RPMI8226 (cell line): ENCODE measurements at regions not wholly inside any gene's neighbourhood (a gene's known extent, or its start where the extent isn't known, plus 50 kb on each side); places are given as distances from the start of the nearest gene placed in this dataset.
"Not testable (repeated sequence)": the region's sequence is repeated elsewhere in the genome, so short reads cannot be mapped to it uniquely, and the experiment has no call there.

Experiments used
- DNase-seq: peaks from one replicate; pipeline ENCODE4 v3.0.0-alpha.2; 2015

DNA sequence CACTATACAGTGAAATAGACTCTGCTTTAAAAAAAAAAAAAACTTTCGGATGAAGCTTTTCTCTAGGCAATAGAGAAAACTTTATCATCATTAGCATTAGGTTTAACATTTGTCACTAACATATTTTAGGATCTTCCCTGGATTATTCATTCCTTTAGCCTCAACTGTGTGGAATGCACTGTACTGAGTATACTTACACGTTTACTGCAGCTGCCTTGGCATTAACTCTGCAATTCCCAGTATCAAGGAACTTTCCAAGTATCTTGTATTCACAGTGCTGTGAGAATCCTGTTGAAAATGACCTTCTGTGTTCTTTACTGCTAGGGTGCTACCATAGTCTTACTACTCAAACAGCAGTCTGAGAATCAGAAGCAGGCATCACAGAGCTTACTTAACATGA is 328.2 kb upstream of the COL3A1 start:
- no peak for DNase-seq

GRCh38 chr2:188647430-188648070 is 326.6 kb upstream of the COL3A1 start:
- no peak for DNase-seq

GRCh38 chr2:188659656-188660406 is 314.3 kb upstream of the COL3A1 start:
- no peak for DNase-seq

DNA sequence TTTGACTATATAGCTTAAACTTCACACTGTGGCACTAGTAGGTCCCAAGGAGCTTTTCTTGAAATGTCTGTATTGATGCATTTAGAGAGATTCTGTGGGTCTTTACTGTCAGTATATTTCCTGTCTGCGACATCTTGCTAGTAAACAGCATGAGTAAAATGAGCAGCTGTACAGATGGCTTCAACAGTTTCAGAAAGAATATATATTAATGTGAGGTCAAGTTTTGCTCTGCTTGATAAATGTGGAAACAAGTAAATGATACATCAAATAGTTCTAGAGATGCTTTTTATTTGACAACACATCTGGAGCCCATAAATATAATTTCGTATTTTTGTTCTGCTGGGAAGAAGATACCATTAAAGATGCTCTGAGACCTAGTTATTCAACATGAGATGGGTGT is 310.9 kb upstream of the COL3A1 start:
- DNase-seq: no peak

DNA sequence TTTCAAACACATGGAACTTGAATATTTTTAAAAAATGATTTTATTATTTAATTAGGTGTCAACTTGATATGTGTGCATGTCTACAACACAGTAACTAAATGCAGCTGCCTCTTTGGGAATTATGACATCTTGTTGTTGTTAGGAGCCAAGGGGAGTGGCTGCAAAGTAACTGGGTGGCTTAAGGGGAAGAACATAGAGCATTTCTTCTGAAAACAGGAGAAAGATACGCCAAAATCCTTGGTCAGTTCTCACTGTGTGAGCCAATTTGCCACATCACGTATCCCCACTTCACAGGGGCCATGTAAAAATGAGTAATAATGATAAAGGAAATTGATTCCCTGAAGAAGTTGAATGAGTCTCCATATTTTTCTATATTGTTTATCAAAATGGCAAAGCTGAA is 309.8 kb upstream of the COL3A1 start:
- DNase-seq: no peak

- DNase-seq: no peak
Measured at GRCh38 chr2:188664951-188665595, 309.1 kb upstream of the COL3A1 start.

GRCh38 chr2:188665727-188666304 is 308.4 kb upstream of the COL3A1 start:
- DNase-seq: no peak

DNA sequence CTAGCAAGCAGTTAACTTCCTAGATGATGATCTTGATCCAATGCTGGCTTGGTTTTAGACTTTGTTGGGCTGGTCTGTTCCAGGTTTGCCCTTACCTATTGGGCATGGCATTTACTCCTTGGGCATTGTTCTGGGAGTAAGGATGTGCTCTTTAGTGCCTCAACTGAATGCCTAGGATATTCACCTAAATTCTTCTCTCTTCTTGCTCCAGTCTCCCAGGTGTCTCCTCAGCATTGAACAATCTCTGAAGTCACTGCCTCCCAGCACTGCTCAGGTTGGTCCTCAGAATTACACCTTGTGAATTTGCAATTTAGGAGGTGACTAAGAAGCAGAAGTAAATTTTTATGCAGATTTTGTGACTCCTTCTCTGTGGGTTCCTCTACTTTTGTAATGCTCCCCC is 307.7 kb upstream of the COL3A1 start:
- no peak for DNase-seq

- no peak for DNase-seq
Measured at GRCh38 chr2:188668017-188668680, 306.0 kb upstream of the COL3A1 start.

GRCh38 chr2:188675391-188676009 is 298.7 kb upstream of the COL3A1 start:
- DNase-seq: no peak

DNA sequence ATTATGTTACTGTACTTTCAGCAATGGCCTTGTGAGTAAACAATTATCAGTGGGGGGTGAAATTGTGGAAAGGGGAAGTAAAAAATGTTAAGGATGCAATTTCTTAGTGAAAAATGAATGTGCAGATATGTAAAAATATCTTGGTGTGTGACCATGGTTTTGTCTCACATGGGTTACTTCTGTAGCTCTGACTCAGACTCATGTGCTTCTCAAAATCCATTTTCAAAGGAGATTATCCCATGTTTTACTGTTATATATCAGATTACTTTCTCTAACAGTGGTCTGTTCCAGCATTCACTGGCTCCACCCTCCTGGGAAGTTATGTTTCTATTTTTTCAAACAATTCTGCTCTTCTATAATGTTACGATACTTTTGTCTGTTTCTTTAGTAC is 298.2 kb upstream of the COL3A1 start:
- DNase-seq: no peak

DNA sequence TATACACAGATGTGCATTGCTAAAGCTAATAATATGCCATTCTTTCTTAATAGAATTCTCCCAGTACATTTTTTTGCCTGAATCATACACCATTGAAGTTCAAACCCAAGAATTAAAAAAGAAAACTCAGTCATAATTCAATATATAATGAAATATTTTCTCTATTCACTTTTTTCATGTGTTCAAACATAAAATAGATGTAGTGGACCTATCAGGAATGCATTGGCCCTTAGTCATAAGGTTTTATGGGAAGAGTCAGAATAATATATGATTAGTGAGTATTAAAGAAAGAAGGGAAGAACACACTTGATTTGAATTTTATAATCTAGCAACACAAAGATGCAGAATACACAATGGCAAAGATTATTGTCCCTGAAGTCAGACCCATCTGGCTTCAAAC is 297.0 kb upstream of the COL3A1 start:
- DNase-seq: no peak

DNA sequence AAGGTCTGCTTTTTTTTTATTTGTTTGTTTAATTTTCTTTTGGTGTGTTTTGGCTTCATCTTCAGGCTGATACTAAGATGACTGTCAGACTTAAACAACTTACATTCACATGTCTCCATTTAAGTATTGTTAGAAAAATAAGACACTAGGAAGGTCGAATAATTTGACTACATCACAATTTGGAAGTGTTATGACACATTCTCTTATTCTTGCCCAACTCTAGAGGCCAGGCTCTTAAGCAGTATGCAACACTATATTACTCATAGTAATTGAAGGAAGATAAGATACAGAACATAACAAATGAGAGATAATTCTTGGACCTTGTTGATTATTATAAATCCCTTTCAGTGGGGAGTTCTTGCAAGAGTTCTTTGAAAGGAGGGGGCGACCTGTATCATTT is 295.3 kb upstream of the COL3A1 start:
- DNase-seq: no peak

- no peak for DNase-seq
Measured at GRCh38 chr2:188682838-188683237, 291.3 kb upstream of the COL3A1 start.

DNA sequence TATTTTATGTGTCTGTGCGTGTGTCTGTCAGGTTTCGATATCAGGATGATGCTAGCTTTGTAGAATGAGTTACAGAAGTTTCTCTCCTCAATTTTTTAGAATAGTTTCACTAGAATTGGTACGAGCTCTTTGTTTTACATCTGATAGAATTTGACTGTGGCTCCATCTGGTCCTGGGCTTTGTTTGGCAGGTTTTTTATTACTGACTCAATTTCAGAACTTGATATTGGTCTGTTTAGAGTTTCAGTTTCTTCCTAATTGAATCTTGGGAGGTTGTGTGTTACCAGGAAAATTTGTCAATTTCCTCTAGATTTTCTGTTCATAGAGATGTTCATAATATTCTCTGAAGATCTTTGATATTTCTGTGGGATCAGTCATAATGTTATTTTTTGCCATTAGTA is 289.4 kb upstream of the COL3A1 start:
- DNase-seq: no peak

GRCh38 chr2:188693111-188693510 is 281.1 kb upstream of the COL3A1 start:
- DNase-seq: no peak

- DNase-seq: no peak
Measured at GRCh38 chr2:188693771-188694170, 280.4 kb upstream of the COL3A1 start.

DNA sequence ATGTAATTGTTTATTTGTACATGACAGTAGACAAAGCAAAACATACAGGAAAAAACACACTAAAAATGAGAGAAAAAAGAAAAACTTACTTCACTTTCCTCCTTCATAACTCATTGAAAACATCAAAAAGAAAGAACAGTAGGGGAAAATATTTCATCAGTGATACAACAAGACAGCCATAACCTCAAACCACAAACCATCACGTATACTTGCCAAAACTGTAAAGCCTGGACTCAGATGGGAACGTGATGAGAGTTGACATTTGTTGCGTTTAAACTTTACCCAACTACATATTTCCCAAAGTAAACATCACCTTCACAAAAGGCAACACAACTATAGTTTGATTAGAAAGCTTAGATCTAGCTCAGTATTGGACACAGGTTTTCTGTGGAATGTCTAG is 278.2 kb upstream of the COL3A1 start:
- no peak for DNase-seq

GRCh38 chr2:188698151-188698550 is 276.0 kb upstream of the COL3A1 start:
- DNase-seq: not testable (repeated sequence)

DNA sequence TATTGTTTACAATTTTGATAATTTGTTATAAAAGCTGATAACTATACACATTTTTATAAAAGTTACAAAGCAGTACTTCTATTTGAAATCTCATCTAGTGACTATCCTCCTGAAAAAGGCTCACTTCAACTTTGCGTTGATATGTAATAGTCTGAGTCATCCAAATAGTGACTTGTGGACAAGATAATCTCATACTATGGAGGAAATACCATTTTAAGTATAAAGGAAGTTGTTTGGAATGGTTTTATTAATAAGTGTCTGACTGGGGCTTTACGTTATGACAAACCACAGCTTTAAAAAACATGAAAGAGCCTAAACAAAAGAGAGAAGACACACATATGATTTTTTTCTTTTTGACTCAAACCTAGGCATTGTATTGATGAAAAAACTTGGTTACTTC is 272.3 kb upstream of the COL3A1 start:
- no peak for DNase-seq

DNA sequence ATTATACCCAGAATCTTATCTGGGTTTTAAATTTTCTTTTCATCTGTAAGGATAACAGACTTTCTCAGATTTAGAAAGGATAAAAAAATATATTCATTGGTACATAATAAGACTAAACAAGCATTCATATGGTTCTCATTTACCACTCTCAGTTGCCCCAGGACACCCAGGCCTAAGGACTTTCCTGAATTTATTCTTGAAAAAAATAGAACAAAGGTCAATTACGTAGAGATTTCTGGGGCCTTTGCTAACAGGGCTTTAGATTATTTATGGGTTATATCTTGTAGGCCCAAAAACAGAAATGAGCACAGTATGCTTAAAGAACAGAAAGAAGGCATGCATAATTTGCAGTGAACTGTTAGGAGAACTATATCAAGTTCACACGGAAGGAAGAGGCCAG is 269.0 kb upstream of the COL3A1 start:
- no peak for DNase-seq

DNA sequence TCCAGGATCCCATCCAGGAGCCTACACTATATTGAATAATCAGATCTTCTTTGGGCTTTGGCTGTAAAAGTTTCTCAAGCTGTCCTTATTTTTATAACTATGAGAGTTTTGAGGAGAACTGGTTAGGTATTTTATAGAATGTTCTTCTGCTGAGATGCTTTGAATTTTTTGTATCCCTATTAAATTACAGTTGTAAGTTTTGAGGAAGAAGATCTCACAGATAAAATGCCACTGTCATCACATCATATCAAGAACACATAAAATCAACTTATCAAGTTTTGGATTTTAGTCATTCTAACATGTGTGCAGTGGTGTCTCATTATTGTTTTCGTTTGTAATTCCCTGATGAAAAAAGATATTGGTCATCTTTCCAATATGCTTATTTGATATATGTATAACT is 260.2 kb upstream of the COL3A1 start:
- no peak for DNase-seq
